Hematopoietic multipotent progenitor cell treated with erythropoietin and hydrocortisone succinate and interleukin-3 and kit ligand, for 4 days (in vitro differentiated cells): ENCODE measurements at regions not wholly inside any gene's neighbourhood (a gene's known extent, or its start where the extent isn't known, plus 50 kb on each side); places are given as distances from the start of the nearest gene placed in this dataset.

Experiments used
- DNase-seq: peaks from one replicate; pipeline ENCODE4 v3.0.0-alpha.2; 2015

DNA sequence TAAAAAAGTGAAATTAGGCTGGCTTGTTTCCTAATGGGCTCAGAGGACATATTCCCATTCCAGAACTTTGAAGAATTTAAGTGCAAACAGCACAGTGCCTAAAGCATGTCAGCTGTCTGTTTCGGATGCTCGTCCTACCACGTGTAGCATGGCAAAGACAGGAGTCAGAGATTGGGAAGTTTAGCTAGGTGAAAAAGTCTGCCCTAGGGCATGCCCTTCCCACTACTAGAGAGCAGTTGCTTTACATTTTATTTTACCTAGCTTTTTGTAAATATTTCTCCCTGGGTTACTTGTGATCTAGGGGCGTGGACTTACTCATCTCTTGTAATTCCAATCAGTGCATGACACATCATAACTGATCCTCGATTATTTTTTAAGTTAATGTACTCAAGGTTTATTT lies 111.1 kb downstream of the LMO4 start:
- DNase-seq = no peak

GRCh38 chr1:87449348-87449963 lies 120.8 kb downstream of the LMO4 start:
- DNase-seq = peak; percentile 36

DNA sequence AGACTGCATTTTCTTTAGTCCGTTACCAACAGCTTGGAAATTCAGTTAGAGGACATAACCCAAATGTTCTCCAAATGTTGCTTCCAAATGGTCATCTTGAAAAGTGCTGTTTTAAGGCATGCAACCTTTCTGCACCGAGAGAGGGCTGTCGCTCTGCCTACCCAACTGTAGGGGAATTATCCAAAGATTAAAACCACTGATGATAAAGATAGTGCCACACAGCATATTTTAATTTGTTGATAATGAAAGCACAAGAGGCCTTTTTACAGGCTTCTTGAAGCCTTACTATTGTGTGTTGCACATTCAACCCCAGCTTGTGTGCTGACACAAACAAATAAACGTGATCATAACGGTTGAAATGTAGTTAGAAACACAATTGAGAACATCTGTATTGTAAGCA lies 121.5 kb downstream of the LMO4 start:
- no peak for DNase-seq

- DNase-seq = no peak
Observed at GRCh38 chr1:87450615-87451209, 122.0 kb downstream of the LMO4 start.

- no peak for DNase-seq
Observed at GRCh38 chr1:87451229-87451920, 122.7 kb downstream of the LMO4 start.

DNA sequence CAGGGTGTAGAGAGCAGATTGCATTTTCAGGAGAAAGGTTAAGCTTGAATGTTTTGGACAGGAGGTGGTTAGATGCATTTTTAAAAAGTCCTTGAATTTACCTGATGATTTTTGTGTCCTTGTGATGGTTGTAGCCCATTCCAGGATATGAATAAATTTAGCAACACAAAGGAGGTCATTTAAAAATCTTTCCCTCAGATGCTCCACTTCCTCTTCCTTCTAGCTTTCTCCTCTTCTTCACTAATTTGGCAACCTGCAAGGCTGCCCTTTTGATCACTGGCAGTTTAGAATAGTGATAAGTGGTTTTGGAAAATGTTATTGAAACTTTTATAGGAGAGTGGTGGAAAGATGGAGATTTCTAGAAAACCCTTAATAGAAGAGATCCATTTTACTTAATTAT lies 124.0 kb downstream of the LMO4 start:
- no peak for DNase-seq

DNA sequence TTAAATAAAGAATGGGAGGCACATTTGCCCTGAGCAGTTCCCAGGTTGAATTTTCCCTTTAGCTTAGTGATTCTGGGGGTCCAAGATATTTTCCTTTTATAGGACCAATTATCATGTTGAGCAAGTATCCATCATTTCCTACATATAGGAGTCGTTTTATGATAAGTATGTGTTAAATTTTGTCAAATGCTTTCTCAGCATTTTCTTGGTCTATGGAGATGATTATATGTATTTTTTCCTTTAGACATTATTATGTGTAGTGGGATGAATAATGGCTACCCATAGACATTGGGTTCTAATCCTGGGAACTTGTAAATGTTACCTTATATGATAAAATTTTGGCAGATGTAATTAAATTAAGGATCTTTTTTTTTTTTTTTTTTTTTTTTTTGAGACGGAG lies 128.7 kb downstream of the LMO4 start:
- DNase-seq = no peak

DNA sequence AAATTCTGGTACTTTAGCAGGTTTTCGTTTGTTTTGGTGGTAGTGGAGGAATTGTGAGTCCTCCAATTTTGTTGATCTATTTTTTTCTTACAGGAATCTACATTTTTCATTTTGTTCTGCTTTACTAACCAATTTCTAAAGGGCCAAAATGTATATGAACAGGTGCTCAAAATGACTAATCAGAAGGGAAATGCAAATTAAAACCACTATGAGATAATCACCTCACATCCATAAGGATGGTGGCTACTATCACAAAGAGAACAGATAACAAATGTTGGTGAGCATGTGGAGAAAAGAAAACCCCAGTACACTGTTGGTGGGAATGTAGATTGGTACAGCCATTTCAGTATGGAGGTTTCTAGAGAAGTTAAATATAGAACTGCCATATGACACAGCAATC lies 134.2 kb downstream of the LMO4 start:
- peak; percentile 5 for DNase-seq

DNA sequence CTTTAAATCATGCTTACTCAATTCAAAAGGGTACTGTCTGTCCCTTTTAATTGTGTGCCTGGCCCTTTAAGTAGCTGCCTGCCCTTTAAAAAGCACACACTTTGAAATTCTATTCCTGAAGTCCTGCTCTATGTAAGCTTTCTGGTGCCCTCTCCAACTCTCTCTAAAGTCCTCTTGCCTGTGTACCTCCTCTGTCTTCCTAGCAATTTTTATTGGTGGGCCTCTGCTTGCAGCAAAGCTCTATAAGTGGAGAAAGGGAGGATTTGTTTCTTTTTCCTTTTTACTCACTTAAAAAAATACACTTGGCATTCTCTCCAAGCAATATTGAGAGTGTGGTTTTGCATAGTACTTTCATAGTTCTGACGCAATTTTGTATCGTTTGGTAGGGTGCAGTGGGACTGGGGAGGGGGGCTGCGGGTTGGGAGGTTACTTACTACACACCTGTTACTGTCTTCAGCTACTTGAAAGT lies 135.4 kb downstream of the LMO4 start:
- DNase-seq = no peak

GRCh38 chr1:87466621-87467020 lies 137.9 kb downstream of the LMO4 start:
- no peak for DNase-seq

GRCh38 chr1:87472716-87473115 lies 144.0 kb downstream of the LMO4 start:
- no peak for DNase-seq

DNA sequence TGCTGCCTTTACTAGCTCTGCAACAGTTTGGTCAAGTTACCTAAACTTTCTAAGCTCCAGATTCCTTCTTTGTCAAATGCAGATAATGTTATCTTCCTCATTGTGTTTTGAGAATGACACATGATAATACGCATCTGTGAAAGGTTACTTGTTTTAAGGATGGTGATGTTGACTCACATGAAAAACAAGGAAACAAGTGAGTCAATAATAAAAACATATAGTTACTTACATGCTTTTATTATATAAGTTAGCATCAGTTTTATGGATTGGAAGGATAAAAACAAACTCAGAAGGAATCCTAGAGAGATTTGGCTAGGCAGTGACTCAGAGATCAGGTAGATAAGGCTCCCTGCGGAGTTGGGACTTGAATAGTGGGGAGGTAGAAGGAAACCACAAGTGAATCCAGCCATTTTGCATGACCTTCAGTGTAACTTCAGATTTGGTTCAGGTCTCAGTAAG lies 144.6 kb downstream of the LMO4 start:
- DNase-seq = no peak

DNA sequence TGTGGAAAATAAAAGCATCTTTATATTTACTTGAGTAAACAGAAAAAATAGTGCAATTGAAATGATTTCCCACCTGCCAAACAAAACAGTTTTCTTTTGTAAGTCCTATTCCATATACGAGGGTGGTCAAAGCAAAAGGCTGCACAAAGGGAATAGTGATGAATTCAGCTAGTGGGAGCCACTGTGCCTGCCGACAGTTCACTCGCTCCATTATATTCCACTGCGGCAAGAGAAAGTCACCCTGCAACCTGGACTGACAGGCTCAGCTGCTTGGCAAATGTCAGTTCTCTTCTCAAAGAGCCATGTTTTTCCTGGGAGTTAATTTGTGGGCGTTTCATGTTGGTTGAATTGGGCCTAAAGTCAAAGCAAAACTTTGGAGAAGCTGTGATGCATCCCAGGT lies 145.4 kb downstream of the LMO4 start:
- DNase-seq = no peak

DNA sequence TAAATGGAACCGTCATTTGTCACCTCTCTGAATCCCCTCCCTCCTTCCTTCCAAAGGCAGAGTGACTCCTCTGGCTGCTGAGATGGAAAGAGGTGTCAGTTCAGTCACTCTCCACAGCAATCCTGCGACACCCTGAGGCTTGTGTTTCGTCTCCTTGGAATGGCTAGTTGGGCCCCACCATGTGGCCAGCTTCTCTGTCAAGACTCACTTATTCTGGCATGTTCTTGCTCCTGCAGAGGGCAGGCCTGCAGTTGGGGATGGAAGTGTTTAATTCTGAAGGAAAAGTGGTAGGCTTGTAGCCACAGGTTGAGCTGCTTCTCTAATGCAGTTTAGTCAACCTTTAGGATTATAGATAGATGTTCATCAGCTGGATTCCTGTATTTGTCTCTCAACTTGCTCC lies 149.6 kb downstream of the LMO4 start:
- DNase-seq = peak; percentile 24

- no peak for DNase-seq
Observed at GRCh38 chr1:87495147-87495546, 166.5 kb downstream of the LMO4 start.

DNA sequence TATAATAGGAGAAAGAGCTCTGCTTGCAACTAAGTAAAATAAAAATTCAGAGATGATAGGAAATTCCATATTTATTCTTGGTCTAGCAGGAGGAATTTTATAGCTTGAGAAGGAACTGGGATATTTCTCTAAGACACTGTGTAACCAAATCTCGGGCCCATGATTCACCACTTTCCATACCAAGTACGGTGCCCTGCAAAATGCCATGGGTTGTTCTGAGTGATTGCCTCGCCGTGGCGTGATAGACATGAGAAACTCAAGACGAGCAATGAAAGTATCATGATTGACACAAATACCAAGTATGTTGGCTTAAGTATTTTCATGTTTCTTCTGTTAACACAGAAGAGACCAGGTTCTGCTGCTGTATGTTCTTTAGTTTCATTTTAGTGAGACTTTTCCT lies 167.2 kb downstream of the LMO4 start:
- no peak for DNase-seq

DNA sequence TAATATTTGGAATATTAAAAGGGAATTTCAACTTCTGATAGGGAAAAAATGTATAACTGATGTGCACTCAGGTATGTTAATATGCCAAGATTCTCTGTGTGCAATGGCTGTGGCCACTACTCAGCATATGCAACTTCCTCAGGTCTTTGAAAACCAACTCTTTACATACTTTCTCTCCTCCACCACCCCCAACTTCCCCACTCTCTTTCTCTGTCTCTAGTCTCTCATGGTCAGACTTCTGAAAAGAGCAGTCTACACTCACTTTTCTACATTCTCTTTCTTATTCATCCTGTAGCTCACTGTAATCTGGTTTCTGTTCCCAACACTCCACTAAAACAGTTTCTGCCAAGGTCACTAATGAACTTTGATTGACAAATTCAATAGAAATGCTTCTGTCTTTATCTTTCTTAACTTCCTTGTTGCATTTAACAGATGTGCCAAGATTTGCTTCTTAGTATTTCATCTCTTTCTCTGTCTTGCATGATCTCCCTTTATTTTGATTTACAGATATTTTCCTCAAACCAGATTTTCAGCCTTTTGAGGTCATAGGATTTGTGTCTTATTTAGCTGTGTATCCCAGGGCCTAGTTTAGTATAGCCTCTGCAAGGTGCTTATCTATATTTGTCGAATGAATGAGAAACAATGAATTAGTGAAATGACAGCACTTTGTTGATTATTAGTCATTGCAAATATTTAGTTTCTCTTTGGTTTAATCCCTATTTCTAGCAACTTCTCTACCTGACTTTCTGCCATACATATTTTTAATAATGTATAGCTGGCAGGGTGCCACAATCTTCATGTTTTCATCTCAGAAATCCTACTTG lies 168.9 kb downstream of the LMO4 start:
- peak; percentile 9 for DNase-seq

DNA sequence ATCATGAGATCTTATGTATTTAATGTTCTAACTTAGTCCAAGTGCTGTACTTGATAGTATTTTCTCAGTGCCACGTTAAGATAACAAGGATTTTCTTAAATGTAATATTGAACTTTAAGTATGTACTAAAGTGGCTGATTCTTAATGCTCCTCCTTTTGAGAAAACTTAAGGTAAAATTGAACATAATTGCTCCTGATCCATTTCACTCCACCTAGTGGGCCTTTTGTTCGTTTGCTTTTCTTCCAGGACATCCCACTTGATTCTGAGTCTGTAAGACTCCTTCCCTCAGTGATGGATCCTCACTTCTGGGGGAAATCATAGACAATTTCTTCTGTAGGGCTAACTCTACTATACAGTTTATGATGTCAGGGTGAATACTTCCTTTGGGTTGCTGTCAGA lies 173.1 kb downstream of the LMO4 start:
- peak; percentile 12 for DNase-seq

DNA sequence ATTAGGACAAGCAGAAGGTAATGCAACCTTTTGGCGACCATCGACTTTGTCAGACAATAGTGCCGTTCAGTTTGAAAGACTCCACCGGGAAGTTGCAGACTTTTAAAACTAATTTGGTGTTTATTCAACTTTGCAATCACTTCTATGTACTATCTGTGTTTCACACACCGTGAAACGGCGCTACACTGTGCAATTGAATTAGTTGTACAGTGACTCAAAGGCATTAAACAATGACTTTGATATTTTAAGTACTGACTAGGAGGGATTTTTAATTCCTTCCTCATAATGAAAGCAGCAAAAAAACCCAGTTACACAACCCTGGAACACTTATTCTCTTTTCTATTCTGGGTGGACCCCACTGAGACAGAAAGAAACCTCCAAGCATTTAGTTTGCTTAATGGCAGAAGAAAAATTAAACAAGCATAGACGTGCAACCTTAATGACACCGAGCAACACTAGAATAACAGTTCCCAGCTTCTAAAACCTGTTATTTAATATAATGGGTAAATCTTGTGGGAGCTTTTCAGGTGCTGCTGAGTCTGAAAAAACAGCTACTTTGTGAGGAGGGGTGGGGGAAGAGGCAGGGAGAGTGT lies 176.8 kb downstream of the LMO4 start:
- DNase-seq = no peak

DNA sequence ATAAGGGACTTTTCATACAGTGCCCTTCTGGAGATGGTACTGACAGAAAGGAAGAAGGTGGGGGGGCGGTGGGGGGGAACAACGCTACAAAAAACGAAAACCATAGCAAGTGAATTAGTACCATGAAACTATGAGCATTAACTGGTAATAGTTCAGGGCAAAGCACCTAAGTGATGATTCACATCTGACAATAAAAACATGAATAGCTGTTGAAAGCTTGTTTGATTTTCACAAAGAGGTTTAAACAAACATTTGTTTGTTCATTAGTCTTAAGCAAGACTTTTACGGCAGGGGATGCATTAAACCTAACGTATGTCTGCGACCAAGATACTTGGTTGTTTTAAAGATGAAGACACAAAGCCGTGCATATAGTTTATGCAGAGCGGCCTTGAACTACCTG lies 177.5 kb downstream of the LMO4 start:
- DNase-seq = no peak

- DNase-seq = no peak
Observed at GRCh38 chr1:87508247-87508787, 179.6 kb downstream of the LMO4 start.

DNA sequence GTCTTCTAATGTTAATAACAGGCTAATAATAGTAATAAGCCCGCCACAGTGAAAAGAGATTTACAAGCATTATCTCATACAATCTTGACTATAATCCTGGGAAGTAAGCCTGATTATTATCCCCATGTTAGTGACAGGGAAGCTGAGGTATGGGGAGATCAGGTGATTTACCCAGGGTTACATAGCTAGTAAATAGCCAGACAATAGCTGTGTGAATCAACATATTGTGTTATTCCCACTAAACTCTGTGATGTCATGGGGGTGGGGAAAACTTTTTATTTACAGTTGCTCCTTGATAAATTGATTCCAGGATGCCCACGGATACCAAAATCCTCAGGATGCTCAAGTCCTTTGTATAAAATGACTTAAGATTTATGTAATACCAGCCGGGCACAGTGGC lies 181.9 kb downstream of the LMO4 start:
- no peak for DNase-seq

GRCh38 chr1:87511449-87511848 lies 182.8 kb downstream of the LMO4 start:
- DNase-seq = no peak
